ENCODE measurements at regions not wholly inside any gene's neighbourhood (a gene's known extent, or its start where the extent isn't known, plus 50 kb on each side); places are given as distances from the start of the nearest gene placed in this dataset.

GRCh38 chr10:107747851-107748250, 583.3 kb upstream of the SORCS1 start:
- TF ChIP-seq CTCF (IDR thresholded peaks at IDR 0.05) = no peak
- TF ChIP-seq POLR2A (IDR thresholded peaks at IDR 0.05) = no peak

Measured in tibial nerve (tissue), 3 donors.